Body of pancreas (tissue), 4 donors: ENCODE measurements at regions not wholly inside any gene's neighbourhood (a gene's known extent, or its start where the extent isn't known, plus 50 kb on each side); places are given as distances from the start of the nearest gene placed in this dataset.
"Not testable (repeated sequence)": the region's sequence is repeated elsewhere in the genome, so short reads cannot be mapped to it uniquely, and the experiment has no call there.

Experiments used
- POLR2A ChIP-seq, 3 donors: fragments of 450-650 bp; IDR thresholded peaks; one replicate each; pipeline ENCODE4 v1.6.1; 2016; ENCODE audit warnings: antibody characterized with exemption in 3 of 3, mild to moderate bottlenecking in 2 of 3
- TF ChIP-seq, protein P1 (sequence below), 7 experiments: fragments of 450-650 bp in 4 of 7; fragments of 200-600 bp in 3 of 7; sonication (generic) in 3 of 7; IDR thresholded peaks; one replicate each; pipeline ENCODE4 v1.5.1; 2016 to 2019; ENCODE audit warnings: antibody characterized with exemption in 7 of 7

DNA sequence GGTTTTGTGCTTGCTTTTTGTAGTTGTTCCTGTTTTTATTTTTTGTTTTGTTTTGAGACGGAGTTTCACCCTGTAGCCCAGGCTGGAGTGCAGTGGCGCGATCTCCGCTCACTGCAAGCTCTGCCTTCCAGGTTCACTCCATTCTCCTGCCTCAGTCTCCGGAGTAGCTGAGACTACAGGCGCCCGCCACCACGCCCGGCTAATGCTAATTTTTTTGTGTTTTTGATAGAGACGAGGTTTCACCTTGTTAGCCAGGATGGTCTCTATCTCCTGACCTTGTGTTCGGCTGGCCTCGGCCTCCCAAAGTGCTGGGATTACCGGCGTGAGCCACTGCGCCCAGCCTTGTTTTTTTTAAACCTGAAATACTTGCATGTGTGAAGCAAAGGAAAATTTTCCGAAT, 908.8 kb upstream of the PIK3C3 start:
- TF ChIP-seq, protein P1, sequence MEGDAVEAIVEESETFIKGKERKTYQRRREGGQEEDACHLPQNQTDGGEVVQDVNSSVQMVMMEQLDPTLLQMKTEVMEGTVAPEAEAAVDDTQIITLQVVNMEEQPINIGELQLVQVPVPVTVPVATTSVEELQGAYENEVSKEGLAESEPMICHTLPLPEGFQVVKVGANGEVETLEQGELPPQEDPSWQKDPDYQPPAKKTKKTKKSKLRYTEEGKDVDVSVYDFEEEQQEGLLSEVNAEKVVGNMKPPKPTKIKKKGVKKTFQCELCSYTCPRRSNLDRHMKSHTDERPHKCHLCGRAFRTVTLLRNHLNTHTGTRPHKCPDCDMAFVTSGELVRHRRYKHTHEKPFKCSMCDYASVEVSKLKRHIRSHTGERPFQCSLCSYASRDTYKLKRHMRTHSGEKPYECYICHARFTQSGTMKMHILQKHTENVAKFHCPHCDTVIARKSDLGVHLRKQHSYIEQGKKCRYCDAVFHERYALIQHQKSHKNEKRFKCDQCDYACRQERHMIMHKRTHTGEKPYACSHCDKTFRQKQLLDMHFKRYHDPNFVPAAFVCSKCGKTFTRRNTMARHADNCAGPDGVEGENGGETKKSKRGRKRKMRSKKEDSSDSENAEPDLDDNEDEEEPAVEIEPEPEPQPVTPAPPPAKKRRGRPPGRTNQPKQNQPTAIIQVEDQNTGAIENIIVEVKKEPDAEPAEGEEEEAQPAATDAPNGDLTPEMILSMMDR (IDR thresholded peaks at IDR 0.05): not testable (repeated sequence)
- not testable (repeated sequence) for TF ChIP-seq POLR2A (IDR thresholded peaks at IDR 0.05)
